ENCODE measurements at regions not wholly inside any gene's neighbourhood (a gene's known extent, or its start where the extent isn't known, plus 50 kb on each side); places are given as distances from the start of the nearest gene placed in this dataset.

DNA sequence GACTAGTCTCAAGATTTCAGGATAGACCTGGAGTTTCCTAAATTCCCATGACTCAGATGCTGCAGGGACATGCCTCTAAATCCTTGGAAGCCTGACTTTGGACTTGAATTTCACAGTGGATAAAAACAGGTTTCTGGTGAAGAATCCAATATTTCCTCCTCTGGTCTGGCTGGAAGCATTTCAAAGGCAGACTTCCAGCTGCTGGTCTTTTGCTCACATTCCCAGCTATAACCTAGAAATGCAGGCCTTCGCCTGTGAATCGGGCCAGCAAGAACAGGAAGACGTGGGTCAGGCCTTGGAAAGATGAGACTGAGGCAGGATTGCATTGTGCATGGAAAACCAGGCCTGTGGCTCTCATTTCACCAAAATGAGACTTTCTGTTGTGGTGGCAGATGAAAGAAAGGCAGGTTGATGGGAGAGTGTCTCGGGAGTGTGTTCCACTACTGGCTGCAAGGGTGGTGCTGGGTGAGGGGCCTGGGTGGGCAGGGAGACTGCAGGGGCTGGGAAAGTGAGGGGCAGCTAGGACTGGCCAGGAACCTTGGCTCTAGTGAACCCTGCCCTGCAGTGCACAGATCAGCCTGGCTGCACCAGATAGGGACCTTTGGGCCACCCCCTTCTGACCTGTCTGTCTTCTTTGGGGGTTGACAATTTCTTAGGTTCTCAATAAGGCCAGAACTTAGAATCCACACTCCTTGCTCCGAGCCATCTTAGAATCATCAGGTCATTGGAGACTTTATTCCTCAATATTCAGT, 488.8 kb upstream of the MKI67 start:
- no peak for DNase-seq (ENCODE audit: low read depth in 3 of 3)

- DNase-seq (ENCODE audit: low read depth in 3 of 3), result no peak
These were observed 491.3 kb upstream of the MKI67 start for GRCh38 chr10:128617532-128617931.

- DNase-seq (ENCODE audit: low read depth in 3 of 3), result no peak
These were observed 496.5 kb upstream of the MKI67 start for GRCh38 chr10:128622706-128623105.

DNA sequence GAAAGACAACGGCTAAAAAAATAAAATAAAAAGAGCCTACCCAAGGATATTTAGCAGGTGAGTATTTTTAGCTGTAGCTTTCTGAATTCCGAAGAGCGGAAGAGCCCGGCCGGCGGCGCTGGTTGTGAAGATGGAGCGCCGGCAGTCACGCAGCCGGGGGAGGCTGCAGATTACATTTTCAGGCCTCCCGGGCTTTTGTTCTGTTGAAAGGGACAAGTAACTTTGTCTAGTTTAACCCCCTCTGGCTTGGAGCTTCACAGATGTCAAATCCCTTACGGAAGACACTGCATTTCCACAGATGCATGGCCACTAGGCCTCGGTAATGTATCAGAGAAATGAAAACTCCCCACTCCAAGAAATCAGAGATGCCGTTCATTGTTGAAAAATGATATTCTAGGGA, 497.6 kb upstream of the MKI67 start:
- no peak for DNase-seq (ENCODE audit: low read depth in 3 of 3)

GRCh38 chr10:128624656-128625530, 498.7 kb upstream of the MKI67 start:
- no peak for DNase-seq (ENCODE audit: low read depth in 3 of 3)

DNA sequence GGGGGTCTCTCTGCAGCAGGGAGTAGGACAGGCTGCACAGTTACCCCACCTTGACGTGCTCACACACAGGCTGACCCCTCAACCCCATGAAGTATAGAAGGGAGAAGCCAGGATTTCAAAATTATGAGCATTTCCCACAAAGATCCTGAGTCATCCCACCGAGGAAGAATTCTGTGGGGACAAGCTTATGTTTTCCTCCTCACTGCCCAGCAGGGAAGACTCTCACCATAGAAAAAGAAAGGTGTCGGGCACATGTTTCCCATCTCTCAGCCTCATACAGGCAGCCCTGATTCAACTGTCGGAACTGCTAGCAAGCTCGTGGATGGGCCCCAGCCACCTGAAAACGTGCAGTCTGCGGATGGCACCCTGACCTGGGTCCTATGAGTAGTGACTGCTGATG, 499.7 kb upstream of the MKI67 start:
- DNase-seq (ENCODE audit: low read depth in 3 of 3), result no peak

- DNase-seq (ENCODE audit: low read depth in 3 of 3), result no peak
These were observed 500.3 kb upstream of the MKI67 start for GRCh38 chr10:128626397-128627000.

DNA sequence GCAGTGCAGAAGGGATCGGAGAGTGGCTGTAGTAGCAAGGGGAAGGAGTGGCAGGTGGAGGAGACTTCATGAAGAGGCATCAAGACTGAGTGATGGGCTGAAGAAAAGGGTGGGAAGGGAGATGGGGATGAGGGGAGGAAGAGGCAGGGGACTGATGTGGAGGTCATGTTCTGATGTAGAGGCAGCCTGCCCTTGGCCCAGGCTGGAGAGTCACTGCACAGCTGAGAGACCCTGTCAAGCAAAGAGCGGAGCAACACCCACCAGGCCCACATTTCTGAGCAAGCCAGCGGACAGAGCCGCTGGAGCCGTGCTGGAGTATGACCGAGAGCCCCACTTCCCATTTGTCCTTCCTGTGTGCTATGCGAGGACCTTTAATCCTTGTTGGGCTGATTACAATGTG, 501.6 kb upstream of the MKI67 start:
- DNase-seq (ENCODE audit: low read depth in 3 of 3), result no peak

DNA sequence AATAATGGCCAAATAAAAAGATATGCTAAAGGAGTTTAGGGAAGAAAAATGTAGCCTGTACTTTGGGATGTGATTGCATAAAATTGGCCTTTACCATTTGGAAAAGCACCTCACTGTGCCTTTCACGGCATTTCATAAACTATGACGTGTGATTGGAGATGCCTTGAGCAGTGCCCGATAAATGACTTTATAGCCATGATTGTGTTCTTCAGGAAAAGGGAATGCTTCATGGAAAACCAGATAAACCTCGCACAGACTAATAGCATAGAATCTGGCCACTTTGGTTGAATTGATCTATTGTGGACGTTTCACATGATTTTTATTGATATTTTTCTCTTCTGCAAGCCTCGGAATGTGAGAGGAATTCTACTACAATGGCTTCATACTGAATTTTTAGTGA, 502.0 kb upstream of the MKI67 start:
- no peak for DNase-seq (ENCODE audit: low read depth in 3 of 3)

DNA sequence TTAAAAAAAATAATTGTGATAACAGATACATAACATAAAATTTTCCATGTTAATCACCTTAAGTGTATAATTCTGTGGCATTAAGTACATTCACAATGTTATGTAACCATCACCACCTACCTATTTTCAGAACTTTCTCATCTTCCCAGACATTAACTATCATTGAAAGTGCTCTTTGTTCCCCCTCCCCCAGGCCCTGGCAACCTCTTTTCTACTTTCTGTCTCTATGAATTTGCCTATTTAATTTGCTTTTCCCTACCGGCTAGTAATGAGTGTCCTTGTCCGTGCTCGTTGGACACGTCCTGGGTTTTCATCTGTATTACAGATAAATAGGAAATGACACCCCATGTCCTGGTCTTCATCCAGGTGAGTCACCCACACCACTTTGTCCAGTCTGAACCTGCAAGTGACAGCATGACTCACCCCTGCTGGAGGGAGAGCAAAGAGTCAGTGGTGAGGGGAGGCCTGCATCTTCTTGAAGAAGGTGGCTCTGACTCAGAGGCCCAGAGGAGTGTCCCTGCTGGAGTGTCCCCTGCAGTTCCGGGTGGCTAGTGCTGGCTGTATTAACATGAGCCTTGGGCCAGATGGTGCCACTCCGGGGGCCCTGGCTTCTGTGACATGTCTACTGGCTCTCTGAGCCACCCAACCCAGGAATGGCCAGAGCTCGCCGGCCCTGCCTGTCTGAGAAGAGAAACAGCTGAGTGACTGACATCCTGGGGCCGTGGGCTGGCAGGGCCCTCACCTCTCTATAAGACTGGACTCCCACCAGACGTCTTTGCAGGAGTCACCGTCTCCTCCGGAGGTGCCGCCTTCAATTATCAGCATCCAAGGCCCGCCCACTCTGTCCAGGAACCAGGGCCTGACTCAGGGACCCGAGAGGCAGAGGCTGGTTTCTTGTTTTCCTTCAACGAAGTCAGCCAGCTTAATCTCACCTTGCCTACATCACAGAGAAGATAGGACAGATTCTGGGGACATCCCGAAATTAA, 503.2 kb upstream of the MKI67 start:
- DNase-seq (ENCODE audit: low read depth in 3 of 3), result no peak

DNA sequence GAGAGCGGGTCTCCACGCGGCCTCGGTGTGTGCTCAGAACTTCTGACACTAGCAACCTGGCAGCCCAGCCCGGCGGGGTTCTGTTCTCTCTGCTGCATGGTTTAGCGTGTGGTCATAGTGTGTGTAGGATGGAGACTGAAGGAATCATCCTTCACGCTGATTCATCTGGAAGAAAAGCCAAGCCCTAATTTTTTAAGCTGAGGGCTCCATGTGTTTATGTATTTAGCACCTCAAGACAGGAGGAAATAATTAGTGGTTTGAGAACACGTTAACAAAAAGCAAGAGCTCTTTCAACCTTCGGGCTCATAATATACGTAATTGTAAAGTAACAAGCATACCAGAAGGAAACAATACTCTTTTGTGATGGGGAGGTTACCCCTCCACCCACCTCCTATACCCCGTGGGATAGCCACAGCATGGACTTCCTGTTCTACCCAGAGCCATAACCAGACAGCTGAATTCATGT, 504.6 kb upstream of the MKI67 start:
- no peak for DNase-seq (ENCODE audit: low read depth in 3 of 3)

DNA sequence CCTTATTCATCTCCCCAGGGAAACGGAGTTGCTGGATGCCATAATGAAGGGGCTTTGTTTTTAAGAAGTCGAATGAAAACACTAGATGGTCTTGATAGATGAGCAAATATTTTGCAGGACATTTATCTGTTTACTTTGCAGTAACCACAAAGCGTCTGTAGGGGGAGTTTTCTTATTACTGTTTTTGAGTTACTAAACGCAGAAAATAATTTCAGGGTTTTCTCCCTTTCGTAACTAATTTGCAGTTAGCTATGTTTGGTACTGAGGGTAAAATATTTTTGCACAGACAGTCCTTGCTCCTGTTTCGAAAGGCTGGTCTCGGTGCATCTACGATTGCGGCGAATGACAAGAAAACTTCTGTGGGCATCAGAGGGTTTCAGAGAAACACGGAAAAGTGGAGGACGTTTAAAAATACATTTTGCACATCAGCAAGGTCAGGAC, 505.6 kb upstream of the MKI67 start:
- no peak for DNase-seq (ENCODE audit: low read depth in 3 of 3)

GRCh38 chr10:128632694-128633093, 506.5 kb upstream of the MKI67 start:
- DNase-seq (ENCODE audit: low read depth in 3 of 3), result no peak

GRCh38 chr10:128633864-128634540, 507.8 kb upstream of the MKI67 start:
- no peak for DNase-seq (ENCODE audit: low read depth in 3 of 3)

DNA sequence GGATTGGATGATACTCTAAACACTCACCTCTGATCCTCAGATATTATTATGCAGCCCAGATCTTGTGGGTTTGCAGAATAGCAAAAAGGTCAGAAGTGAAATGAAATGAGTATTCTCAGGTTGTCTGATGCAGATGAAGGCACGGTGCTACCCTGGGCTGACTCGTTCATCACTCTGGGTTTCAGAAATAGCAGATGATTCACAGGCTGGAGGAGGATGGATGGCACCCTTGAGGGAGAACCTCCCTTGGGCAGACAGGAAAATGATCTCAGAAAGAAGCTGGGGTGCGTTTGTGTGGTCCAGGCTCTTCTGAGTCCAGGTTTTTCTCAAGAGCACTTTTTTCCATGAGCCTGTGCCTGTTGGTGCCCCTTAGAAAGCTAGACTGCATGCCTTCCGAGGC, 515.8 kb upstream of the MKI67 start:
- peak in 1 of 3 donors; percentile 3 for DNase-seq (ENCODE audit: low read depth in 3 of 3)

DNA sequence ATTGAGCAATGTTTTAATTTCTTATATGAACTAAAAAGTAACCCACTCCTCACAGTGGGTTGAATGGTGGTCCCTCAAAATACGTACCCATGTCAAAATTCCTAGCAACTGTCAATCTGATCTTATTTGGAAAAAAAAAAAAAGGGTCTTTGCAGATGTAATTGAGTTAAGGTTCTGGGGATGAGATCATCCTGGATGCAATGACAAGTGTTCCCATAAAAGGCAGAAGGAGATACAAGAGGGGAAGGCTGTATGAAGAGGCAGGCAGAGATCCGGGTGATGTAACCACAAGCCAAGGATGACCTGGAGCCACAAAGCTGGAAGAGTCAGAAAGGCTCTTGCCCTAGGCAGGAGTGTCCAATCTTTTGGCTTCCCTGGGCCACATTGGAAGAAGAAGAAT, 516.3 kb upstream of the MKI67 start:
- DNase-seq (ENCODE audit: low read depth in 3 of 3), result no peak

DNA sequence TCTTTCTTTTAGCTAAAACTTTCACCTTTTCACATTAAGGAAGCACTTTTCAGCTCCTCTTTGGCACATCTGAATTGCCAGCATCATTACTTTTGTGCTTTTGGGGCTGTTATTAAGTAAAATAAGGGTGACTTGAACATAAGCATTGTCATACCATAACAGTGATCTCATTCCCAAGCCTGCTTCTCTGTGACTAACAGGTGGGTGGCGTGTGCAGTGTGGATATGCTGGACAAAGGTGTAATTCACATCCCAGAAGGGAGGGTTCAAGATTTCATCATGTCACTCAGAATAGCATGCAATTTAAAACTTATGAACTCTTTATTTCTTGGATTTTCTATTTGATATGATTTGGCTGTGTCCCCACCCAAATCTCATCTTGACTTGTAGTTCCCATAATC, 517.4 kb upstream of the MKI67 start:
- DNase-seq (ENCODE audit: low read depth in 3 of 3), result no peak

DNA sequence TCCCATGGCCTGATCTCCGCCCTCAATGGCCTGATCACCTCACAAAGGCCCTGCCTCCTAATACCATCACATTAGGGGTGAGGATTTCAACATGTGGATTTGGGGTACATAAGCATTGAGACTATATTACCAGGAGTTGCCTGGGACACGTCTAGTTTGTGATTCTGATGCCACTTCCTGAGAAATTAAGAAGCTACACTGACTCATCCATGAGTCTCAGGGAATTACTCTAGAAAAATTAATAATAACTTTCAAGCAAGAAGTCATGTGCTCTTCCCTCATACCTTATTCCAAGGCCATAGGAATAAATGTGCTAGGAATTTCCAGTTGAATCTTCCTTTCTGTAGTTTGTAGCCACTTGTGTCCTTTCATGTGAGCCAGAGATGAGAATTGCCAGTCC, 519.3 kb upstream of the MKI67 start:
- DNase-seq (ENCODE audit: low read depth in 3 of 3), result no peak

GRCh38 chr10:128646956-128647355, 520.7 kb upstream of the MKI67 start:
- DNase-seq (ENCODE audit: low read depth in 3 of 3), result no peak

DNA sequence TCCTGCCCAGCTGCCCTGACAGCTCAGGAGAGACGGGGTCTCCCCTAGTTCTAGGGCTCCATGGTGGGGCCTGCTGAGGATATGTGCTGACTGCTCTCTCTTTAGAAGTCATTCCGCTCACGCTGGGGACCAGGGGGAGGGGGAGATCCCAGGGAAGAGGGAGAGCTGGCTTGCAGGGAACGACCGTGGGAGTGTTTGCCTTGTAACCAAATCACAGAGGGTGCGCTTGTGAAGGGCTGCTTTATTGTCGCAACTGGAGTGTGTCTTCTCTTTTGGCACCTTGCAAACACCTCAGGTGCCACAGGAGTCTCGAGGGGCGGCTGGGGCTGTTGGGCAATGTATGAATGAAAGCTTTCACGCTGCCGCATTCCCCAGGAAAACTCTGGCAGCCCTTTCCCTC, 531.3 kb upstream of the MKI67 start:
- no peak for DNase-seq (ENCODE audit: low read depth in 3 of 3)

DNA sequence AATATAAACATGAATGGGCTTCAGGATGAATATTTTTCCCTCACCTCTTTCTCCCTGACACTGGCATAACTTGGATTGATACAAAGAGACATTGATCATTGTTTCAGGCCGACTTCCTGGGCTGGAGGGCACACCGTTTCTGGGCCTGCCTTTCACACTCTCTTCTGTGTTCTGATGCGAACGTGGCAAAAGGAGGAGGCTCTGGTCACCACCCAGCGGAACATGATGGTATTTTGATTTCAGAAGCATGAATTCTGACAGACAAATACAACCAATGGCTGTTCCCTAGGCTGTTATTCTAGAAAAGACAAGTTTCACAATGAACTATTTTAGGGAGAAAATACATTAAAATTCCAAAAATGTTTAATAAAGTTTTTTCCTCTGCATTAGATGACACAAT, 534.5 kb upstream of the MKI67 start:
- DNase-seq (ENCODE audit: low read depth in 3 of 3), result no peak
